Skeletal muscle cell (primary cell): ENCODE measurements at regions not wholly inside any gene's neighbourhood (a gene's known extent, or its start where the extent isn't known, plus 50 kb on each side); places are given as distances from the start of the nearest gene placed in this dataset.

Experiments
- DNase-seq: peaks from one replicate; pipeline ENCODE4 v3.0.0-alpha.2; 2010; ENCODE audit warnings: low read depth
- H3K4me3 ChIP-seq: 2 replicates; pipeline ENCODE4 v1.5.1; 2011; ENCODE audit warnings: low read depth, mild to moderate bottlenecking, control low read depth, low read length, moderate library complexity

GRCh38 chr10:126843299-126843934 is 61.8 kb upstream of the DOCK1 start:
- no peak overlapping the region for H3K4me3 ChIP-seq
- no peak for DNase-seq

- H3K4me3 ChIP-seq, result no peak overlapping the region
- DNase-seq, result no peak
These were observed 60.8 kb upstream of the DOCK1 start for GRCh38 chr10:126844406-126844805.

DNA sequence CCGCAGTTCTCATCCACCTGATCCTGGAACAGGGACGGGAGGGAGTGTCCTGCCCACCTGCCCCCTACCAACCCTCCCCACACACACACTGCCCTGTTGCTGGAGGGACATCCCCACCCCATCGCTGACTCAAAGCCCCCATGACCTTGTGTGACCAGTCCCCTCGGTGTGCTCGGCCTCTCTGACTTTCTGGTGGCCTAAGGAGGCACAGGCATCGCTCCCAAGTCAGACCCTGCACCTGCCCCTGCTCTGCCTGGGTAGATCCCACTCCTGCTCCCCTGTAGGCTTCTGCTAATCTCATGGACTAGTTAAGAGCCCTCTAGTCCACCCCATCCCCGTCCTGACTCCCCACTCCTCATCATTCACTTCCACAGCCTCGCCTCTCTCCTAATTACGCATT is 58.8 kb upstream of the DOCK1 start:
- no peak overlapping the region for H3K4me3 ChIP-seq
- no peak for DNase-seq

GRCh38 chr10:126846959-126847358 is 58.3 kb upstream of the DOCK1 start:
- DNase-seq, result no peak
- H3K4me3 ChIP-seq, result no peak overlapping the region

DNA sequence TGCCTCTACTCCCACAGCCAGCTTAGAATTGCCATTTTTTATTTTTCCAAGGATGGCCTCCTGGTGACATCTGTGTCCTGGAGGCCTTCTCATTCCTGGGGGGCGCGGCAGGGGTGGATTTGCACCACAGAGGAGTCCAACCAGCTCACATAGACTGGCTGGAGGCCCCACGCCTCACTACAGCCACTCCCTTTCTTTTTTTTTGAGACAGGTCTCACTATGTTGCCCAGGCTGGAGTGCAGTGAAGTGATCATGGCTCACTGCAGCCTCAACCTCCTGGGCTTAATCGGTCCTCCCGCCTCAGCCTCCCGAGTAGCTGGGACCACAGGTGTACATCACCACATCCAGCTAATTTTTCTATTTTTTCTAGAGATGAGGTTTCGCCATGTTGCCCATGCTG is 57.6 kb upstream of the DOCK1 start:
- DNase-seq, result no peak
- H3K4me3 ChIP-seq, result no peak overlapping the region

DNA sequence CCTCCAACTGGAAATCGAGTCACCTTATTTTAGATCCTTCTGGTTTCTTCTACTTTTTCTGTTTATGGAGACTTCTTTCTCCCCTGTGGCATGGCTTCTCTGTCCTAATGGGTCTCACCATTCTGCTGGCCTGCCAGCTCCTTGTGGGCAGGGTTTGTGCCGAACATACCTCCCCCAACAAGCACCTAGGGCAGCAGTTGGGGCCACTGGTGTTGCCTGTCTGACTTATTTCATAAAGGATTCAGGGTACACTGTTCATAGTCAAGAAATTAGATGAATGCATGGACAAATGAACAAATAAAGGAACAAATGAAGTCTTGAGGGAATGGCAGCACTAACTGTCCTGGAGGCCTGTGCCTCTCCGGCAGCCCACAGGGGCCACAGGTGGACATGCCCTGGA is 55.6 kb upstream of the DOCK1 start:
- no peak for DNase-seq
- H3K4me3 ChIP-seq, result no peak overlapping the region

DNA sequence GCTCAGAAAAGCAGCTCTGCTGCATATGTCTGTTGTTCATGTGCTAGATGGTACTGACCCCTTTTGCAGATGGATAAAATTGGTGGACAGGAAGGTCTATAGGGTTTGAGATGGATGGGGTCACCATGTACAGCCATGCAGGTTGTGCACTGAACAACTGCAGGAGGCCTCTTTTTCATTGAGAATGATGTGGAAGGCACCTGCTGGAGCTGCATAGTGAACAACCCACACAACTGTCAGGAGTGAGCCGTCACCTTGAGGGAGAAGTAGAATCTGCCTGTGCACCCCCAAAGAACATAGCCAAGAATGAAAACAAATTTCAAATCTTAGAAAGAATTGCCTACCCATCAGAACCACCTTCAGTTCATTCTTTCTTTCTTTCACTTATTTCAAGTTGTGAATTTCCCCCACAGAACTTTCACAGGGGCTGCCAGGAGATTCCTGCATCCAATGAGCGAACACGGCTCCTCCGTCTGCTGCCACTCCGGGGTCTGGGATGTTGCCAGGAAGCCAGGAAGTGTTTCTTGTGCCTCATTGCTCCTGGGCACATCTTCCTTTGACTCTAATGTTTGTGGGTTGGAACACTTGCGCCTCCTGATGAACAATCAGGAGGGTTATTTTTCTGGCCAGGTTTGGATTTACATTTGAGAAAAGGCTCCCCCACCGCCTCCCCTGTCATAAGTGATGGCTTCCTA is 53.7 kb upstream of the DOCK1 start:
- H3K4me3 ChIP-seq, result no peak overlapping the region
- no peak for DNase-seq

GRCh38 chr10:126854726-126855495 is 50.3 kb upstream of the DOCK1 start:
- no peak for DNase-seq
- no peak overlapping the region for H3K4me3 ChIP-seq
